ENCODE measurements at regions not wholly inside any gene's neighbourhood (a gene's known extent, or its start where the extent isn't known, plus 50 kb on each side); places are given as distances from the start of the nearest gene placed in this dataset.
A peak's percentile ranks its signal among the peaks of the same experiment; 100 is the strongest.

- DNase-seq (ENCODE audit: low read depth in 1 of 2, low spot score in 2 of 2) = no peak
- Histone ChIP-seq H3K4me3 (no peak overlapping the region), H3K9me3 (replicated peaks) (no peaks in the 10 kb centered on the region), H3K36me3 (no peaks in the 10 kb centered on the region), H3K27me3 (replicated peaks) (no peaks in the 10 kb centered on the region), H3K27ac (no peak overlapping the region), H3K4me1 (replicated peaks) (peaks cover 18% of the 10 kb centered on the region)
Measured at GRCh38 chr12:127552838-127553237, 714.1 kb upstream of the TMEM132C start.

DNA sequence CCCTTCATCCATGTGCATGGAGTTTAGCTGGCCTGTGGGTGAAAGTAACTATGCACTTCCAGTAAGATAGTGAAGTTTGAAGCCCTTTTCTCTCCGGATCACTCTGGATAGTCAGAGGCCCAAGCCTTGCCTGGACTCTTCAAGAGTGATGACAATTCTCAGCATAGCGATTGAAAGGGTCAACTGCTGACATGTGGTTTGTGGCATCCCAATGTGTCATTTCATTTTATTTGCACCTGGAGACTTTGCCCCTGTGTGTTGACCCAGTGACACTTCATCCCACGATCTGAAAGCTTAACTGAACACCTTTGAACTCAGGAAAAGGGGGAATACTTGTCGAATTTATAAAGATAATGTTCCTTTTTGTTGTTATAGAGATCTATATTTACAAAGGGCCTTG, 711.9 kb upstream of the TMEM132C start:
- no peak for DNase-seq (ENCODE audit: low read depth in 1 of 2, low spot score in 2 of 2)
- H3K4me3 ChIP-seq = no peak overlapping the region
- no peaks in the 10 kb centered on the region for H3K36me3 ChIP-seq
- H3K27me3 ChIP-seq (replicated peaks) = no peaks in the 10 kb centered on the region
- H3K4me1 ChIP-seq (replicated peaks) = peaks cover 26% of the 10 kb centered on the region
- H3K27ac ChIP-seq = no peak overlapping the region
- H3K9me3 ChIP-seq (replicated peaks) = no peaks in the 10 kb centered on the region

GRCh38 chr12:127556231-127556886, 710.6 kb upstream of the TMEM132C start:
- no peaks in the 10 kb centered on the region for H3K36me3 ChIP-seq
- peaks cover 19% of the 10 kb centered on the region for H3K4me1 ChIP-seq (replicated peaks)
- H3K4me3 ChIP-seq = no peak overlapping the region
- no peak overlapping the region for H3K27ac ChIP-seq
- H3K27me3 ChIP-seq (replicated peaks) = no peaks in the 10 kb centered on the region
- DNase-seq (ENCODE audit: low read depth in 1 of 2, low spot score in 2 of 2) = no peak
- no peaks in the 10 kb centered on the region for H3K9me3 ChIP-seq (replicated peaks)

- no peaks in the 10 kb centered on the region for H3K9me3 ChIP-seq (replicated peaks)
- H3K4me3 ChIP-seq = no peak overlapping the region
- peaks cover 19% of the 10 kb centered on the region for H3K4me1 ChIP-seq (replicated peaks)
- no peaks in the 10 kb centered on the region for H3K36me3 ChIP-seq
- H3K27ac ChIP-seq = no peak overlapping the region
- no peak for DNase-seq (ENCODE audit: low read depth in 1 of 2, low spot score in 2 of 2)
- H3K27me3 ChIP-seq (replicated peaks) = no peaks in the 10 kb centered on the region
Measured at GRCh38 chr12:127558361-127558760, 708.6 kb upstream of the TMEM132C start.

- Histone ChIP-seq H3K27ac (peak overlapping the region; percentile 69), H3K36me3 (no peaks in the 10 kb centered on the region), H3K9me3 (replicated peaks) (no peaks in the 10 kb centered on the region), H3K4me1 (replicated peaks) (peaks cover 19% of the 10 kb centered on the region), H3K27me3 (replicated peaks) (no peaks in the 10 kb centered on the region), H3K4me3 (no peak overlapping the region)
- DNase-seq (ENCODE audit: low read depth in 1 of 2, low spot score in 2 of 2) = peak; percentile 85 to 93
Measured at GRCh38 chr12:127559349-127560040, 707.5 kb upstream of the TMEM132C start.

DNA sequence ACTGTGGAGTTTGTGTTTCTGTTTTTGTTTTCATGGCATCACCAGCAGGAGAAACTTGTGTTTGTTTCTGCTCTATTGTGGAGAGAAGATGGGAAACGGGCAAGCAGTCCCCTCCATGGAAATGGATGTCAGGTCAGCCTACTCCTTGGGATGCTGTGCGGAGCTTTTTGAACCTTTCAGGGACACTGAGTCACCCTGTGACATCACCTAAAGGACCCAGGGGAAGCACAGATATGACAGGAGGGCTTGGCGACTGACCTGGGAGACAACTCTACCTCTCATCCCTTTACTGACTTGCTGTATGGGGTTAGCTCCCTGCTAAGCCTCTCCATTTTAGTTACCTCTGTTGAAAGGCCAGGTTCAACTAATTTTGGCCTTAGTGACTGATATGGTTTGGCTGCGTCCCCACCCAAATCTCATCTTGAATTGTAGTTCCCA, 706.9 kb upstream of the TMEM132C start:
- Histone ChIP-seq H3K36me3 (no peaks in the 10 kb centered on the region), H3K4me1 (replicated peaks) (peaks cover 19% of the 10 kb centered on the region), H3K27me3 (replicated peaks) (no peaks in the 10 kb centered on the region), H3K4me3 (no peak overlapping the region), H3K9me3 (replicated peaks) (no peaks in the 10 kb centered on the region), H3K27ac (peak overlapping the region; percentile 41)
- no peak for DNase-seq (ENCODE audit: low read depth in 1 of 2, low spot score in 2 of 2)

- Histone ChIP-seq H3K4me1 (replicated peaks) (peaks cover 19% of the 10 kb centered on the region), H3K36me3 (no peaks in the 10 kb centered on the region), H3K9me3 (replicated peaks) (no peaks in the 10 kb centered on the region), H3K4me3 (no peak overlapping the region), H3K27ac (no peak overlapping the region), H3K27me3 (replicated peaks) (no peaks in the 10 kb centered on the region)
- DNase-seq (ENCODE audit: low read depth in 1 of 2, low spot score in 2 of 2) = no peak
Measured at GRCh38 chr12:127562816-127563215, 704.2 kb upstream of the TMEM132C start.

DNA sequence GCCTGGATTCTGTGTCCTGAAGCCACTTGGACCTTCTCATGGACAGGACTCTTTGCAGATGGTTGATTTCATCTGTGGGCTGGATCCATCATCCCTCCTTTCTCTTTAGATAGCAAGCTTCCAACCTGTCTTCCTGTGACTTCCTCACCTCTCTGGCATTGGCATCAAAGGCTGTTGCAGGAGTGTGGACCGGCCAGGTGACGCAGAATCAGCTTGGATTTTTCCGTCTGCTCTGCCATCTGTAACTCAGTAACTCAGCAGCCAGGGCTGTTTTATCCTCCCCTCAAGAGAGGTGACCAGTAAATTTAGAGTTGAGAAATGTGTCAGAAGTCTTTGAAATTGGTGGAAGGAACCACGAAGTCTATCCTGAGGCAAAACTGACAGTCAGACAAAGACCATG, 701.7 kb upstream of the TMEM132C start:
- peaks cover under 1% of the 10 kb centered on the region for H3K4me1 ChIP-seq (replicated peaks)
- H3K27me3 ChIP-seq (replicated peaks) = no peaks in the 10 kb centered on the region
- no peak overlapping the region for H3K27ac ChIP-seq
- H3K9me3 ChIP-seq (replicated peaks) = no peaks in the 10 kb centered on the region
- no peak overlapping the region for H3K4me3 ChIP-seq
- DNase-seq (ENCODE audit: low read depth in 1 of 2, low spot score in 2 of 2) = no peak
- H3K36me3 ChIP-seq = no peaks in the 10 kb centered on the region

DNA sequence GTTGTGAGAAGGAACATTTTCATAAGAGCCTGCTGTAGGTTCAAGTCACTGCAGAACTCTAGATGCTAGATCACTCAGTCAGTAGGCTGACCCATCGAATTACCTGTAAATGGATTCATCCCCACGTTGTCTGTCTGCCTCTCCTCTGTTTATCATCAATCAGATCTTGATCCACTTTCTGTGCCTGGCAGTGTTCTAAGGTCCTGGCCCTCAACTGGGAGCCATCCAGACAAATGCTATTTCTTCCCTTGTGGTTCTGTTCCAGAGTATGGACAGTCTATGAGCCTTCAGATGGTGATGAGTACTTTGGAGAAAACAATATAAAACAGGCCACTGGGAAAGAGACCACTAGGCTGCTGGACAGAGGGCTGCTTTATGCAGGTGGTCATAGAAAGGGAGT, 699.4 kb upstream of the TMEM132C start:
- H3K36me3 ChIP-seq = no peaks in the 10 kb centered on the region
- DNase-seq (ENCODE audit: low read depth in 1 of 2, low spot score in 2 of 2) = no peak
- H3K4me3 ChIP-seq = no peak overlapping the region
- H3K27me3 ChIP-seq (replicated peaks) = no peaks in the 10 kb centered on the region
- no peaks in the 10 kb centered on the region for H3K4me1 ChIP-seq (replicated peaks)
- H3K9me3 ChIP-seq (replicated peaks) = no peaks in the 10 kb centered on the region
- no peak overlapping the region for H3K27ac ChIP-seq

GRCh38 chr12:127570387-127570786, 696.6 kb upstream of the TMEM132C start:
- Histone ChIP-seq H3K27ac (no peak overlapping the region), H3K9me3 (replicated peaks) (no peaks in the 10 kb centered on the region), H3K36me3 (no peaks in the 10 kb centered on the region), H3K4me1 (replicated peaks) (no peaks in the 10 kb centered on the region), H3K27me3 (replicated peaks) (no peaks in the 10 kb centered on the region), H3K4me3 (no peak overlapping the region)
- no peak for DNase-seq (ENCODE audit: low read depth in 1 of 2, low spot score in 2 of 2)

DNA sequence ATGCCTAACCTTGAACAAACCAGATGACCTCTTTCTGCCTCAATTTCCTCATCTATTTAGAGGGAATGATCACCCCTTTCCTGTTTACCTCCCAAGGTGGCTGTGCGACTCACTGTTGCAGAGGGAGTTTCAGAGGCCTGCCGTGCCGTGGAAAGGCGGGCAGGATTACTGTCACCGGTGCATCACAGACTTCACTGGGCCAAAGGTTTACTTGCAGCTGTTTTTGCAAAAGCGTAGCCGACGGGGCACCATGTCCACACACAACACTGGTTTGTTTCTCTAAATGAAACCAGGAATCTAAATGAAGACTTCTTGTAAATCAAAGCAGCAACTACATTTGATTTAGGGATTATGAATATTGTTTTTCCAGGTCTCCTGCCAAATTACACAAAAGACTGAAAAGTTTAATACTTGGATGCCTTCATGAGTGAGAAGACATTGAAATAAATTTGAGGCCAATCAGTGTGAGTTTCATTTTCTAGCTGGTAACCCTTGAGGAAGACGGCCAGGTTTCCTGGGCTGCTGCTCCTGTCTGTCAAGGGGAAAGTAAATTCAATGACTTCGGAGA, 696.1 kb upstream of the TMEM132C start:
- DNase-seq (ENCODE audit: low read depth in 1 of 2, low spot score in 2 of 2) = no peak
- no peaks in the 10 kb centered on the region for H3K36me3 ChIP-seq
- H3K4me1 ChIP-seq (replicated peaks) = no peaks in the 10 kb centered on the region
- no peak overlapping the region for H3K27ac ChIP-seq
- no peaks in the 10 kb centered on the region for H3K9me3 ChIP-seq (replicated peaks)
- H3K4me3 ChIP-seq = no peak overlapping the region
- no peaks in the 10 kb centered on the region for H3K27me3 ChIP-seq (replicated peaks)

GRCh38 chr12:127571578-127571977, 695.4 kb upstream of the TMEM132C start:
- Histone ChIP-seq H3K4me3 (no peak overlapping the region), H3K27ac (no peak overlapping the region), H3K4me1 (replicated peaks) (no peaks in the 10 kb centered on the region), H3K9me3 (replicated peaks) (no peaks in the 10 kb centered on the region), H3K36me3 (no peaks in the 10 kb centered on the region), H3K27me3 (replicated peaks) (no peaks in the 10 kb centered on the region)
- DNase-seq (ENCODE audit: low read depth in 1 of 2, low spot score in 2 of 2) = no peak

GRCh38 chr12:127579446-127579845, 687.5 kb upstream of the TMEM132C start:
- Histone ChIP-seq H3K4me3 (no peak overlapping the region), H3K4me1 (replicated peaks) (no peaks in the 10 kb centered on the region), H3K27me3 (replicated peaks) (no peaks in the 10 kb centered on the region), H3K36me3 (no peaks in the 10 kb centered on the region), H3K27ac (no peak overlapping the region), H3K9me3 (replicated peaks) (no peaks in the 10 kb centered on the region)
- DNase-seq (ENCODE audit: low read depth in 1 of 2, low spot score in 2 of 2) = no peak

DNA sequence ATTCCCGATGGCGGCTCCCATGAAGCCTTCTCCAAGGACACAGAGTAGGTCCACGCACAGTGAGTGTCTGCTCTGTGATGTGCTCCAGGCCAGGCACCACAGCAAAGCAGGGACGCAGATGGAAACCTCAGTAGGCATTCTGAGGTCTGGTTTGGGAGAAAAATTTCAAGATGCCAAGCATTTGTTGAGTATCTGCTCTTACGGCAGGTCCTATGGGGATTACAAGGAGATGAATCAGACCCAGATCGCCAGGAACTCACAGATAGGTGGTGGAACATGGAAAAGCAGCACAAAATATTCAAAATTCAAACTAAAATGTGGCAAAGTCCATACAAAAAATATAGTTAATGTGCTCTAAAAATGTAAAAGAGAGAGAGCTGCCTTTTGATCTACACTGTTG, 684.9 kb upstream of the TMEM132C start:
- no peak for DNase-seq (ENCODE audit: low read depth in 1 of 2, low spot score in 2 of 2)
- Histone ChIP-seq H3K9me3 (replicated peaks) (no peaks in the 10 kb centered on the region), H3K27ac (no peak overlapping the region), H3K36me3 (no peaks in the 10 kb centered on the region), H3K27me3 (replicated peaks) (no peaks in the 10 kb centered on the region), H3K4me3 (no peak overlapping the region), H3K4me1 (replicated peaks) (no peaks in the 10 kb centered on the region)
